K562 (cell line): ENCODE measurements at regions not wholly inside any gene's neighbourhood (a gene's known extent, or its start where the extent isn't known, plus 50 kb on each side); places are given as distances from the start of the nearest gene placed in this dataset.

ENCODE experiments used
- HEY1 ChIP-seq: fragments of 250-450 bp; sonication (Bioruptor Pico); IDR thresholded peaks from 2 replicates; pipeline ENCODE4 v1.5.0; 2020; ENCODE audit warnings: mild to moderate bottlenecking, moderate library complexity, borderline replicate concordance
- MAFK ChIP-seq: IDR thresholded peaks from 2 replicates; pipeline ENCODE4 v1.6.1; 2011; ENCODE audit warnings: low read length, improper control_type of control experiment
- POLR2A ChIP-seq: fragments of 450-650 bp; conservative IDR thresholded peaks from 2 replicates; pipeline ENCODE4 v1.6.1; 2016
- RFX5 ChIP-seq: IDR thresholded peaks from 2 replicates; pipeline ENCODE4 v1.6.1; 2011; ENCODE audit warnings: low read depth, mild to moderate bottlenecking, improper control_type of control experiment, low read length
- SP2 ChIP-seq: IDR thresholded peaks from 2 replicates; pipeline ENCODE4 v1.6.1; 2011; ENCODE audit warnings: mild to moderate bottlenecking, low read depth, low read length, moderate library complexity; ENCODE audit not compliant: poor library complexity, severe bottlenecking; ENCODE audit errors: extremely low read depth
- TAF1 ChIP-seq: IDR thresholded peaks from 2 replicates; pipeline ENCODE4 v1.6.1; 2011; ENCODE audit warnings: mild to moderate bottlenecking, low read length, moderate library complexity; ENCODE audit not compliant: insufficient read depth, control insufficient read depth, severe bottlenecking; ENCODE audit errors: extremely low read depth
- ZNF274 ChIP-seq: IDR thresholded peaks from 2 replicates; pipeline ENCODE4 v1.6.1; 2011; ENCODE audit warnings: low read depth, mild to moderate bottlenecking, low read length, moderate library complexity, borderline replicate concordance
- TF ChIP-seq, protein P1 (sequence below): fragments of 250-450 bp; sonication (Bioruptor Pico); IDR thresholded peaks from 2 replicates; pipeline ENCODE4 v1.4.0; 2020; ENCODE audit warnings: mild to moderate bottlenecking, moderate library complexity
- TF ChIP-seq, protein P2 (sequence below): sonication (generic); formaldehyde crosslinking; IDR thresholded peaks from 2 replicates; pipeline ENCODE4 v1.8.0; 2022; ENCODE audit warnings: mild to moderate bottlenecking, missing genetic modification reagents
- TF ChIP-seq, protein P3 (sequence below): fragments of 450-650 bp; IDR thresholded peaks from 2 replicates; pipeline ENCODE4 v1.6.1; 2016; ENCODE audit warnings: low read depth, mild to moderate bottlenecking, moderate library complexity

DNA sequence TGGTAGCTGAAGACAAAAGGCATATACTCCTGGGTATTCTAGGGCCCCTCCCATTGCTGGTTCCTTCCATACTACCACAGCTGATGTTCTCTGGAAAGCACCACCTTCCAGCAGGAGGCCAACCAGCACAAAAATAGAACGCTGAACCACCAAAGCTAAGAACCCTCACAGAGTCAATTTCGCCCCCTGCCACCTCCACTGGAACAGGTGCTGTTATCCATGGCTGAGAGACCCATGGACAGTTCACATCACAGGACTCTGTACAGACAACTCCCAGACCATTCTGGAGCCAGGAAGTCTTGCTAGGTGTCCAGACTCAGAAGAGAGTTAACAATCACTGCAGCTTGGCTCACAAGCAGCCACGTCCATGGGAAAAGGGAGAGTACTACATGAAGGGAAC is 1851.5 kb upstream of the NUDT12 start:
- TF ChIP-seq ZNF274: no peak
- TF ChIP-seq, protein P1, sequence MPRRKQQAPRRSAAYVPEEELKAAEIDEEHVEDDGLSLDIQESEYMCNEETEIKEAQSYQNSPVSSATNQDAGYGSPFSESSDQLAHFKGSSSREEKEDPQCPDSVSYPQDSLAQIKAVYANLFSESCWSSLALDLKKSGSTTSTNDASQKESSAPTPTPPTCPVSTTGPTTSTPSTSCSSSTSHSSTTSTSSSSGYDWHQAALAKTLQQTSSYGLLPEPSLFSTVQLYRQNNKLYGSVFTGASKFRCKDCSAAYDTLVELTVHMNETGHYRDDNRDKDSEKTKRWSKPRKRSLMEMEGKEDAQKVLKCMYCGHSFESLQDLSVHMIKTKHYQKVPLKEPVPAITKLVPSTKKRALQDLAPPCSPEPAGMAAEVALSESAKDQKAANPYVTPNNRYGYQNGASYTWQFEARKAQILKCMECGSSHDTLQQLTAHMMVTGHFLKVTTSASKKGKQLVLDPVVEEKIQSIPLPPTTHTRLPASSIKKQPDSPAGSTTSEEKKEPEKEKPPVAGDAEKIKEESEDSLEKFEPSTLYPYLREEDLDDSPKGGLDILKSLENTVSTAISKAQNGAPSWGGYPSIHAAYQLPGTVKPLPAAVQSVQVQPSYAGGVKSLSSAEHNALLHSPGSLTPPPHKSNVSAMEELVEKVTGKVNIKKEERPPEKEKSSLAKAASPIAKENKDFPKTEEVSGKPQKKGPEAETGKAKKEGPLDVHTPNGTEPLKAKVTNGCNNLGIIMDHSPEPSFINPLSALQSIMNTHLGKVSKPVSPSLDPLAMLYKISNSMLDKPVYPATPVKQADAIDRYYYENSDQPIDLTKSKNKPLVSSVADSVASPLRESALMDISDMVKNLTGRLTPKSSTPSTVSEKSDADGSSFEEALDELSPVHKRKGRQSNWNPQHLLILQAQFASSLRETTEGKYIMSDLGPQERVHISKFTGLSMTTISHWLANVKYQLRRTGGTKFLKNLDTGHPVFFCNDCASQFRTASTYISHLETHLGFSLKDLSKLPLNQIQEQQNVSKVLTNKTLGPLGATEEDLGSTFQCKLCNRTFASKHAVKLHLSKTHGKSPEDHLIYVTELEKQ (CRISPR knock-in tag): no peak
- TF ChIP-seq, protein P2, sequence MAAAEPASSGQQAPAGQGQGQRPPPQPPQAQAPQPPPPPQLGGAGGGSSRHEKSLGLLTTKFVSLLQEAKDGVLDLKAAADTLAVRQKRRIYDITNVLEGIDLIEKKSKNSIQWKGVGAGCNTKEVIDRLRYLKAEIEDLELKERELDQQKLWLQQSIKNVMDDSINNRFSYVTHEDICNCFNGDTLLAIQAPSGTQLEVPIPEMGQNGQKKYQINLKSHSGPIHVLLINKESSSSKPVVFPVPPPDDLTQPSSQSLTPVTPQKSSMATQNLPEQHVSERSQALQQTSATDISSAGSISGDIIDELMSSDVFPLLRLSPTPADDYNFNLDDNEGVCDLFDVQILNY (CRISPR knock-in tag): no peak
- no peak for TF ChIP-seq HEY1 (CRISPR knock-in tag)
- TF ChIP-seq TAF1: no peak
- TF ChIP-seq MAFK: no peak
- no peak for TF ChIP-seq RFX5
- TF ChIP-seq SP2: no peak
- TF ChIP-seq POLR2A: no peak
- TF ChIP-seq, protein P3, sequence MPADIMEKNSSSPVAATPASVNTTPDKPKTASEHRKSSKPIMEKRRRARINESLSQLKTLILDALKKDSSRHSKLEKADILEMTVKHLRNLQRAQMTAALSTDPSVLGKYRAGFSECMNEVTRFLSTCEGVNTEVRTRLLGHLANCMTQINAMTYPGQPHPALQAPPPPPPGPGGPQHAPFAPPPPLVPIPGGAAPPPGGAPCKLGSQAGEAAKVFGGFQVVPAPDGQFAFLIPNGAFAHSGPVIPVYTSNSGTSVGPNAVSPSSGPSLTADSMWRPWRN: no peak
